RWPE2 (cell line): ENCODE measurements at regions not wholly inside any gene's neighbourhood (a gene's known extent, or its start where the extent isn't known, plus 50 kb on each side); places are given as distances from the start of the nearest gene placed in this dataset.

ENCODE experiments used
- ATAC-seq: fragments of 200-7000 bp; cut with Tn5 transposase; 3 replicates; pipeline ENCODE4 v1.9.1; 2021; ENCODE audit warnings: low read depth
- DNase-seq: peaks from one replicate; pipeline ENCODE4 v3.0.0-alpha.2; 2020; ENCODE audit warnings: low spot score
- H3K27ac ChIP-seq: fragments of 450-650 bp; 2 replicates; pipeline ENCODE4 v1.5.1; 2017; ENCODE audit warnings: mild to moderate bottlenecking; ENCODE audit not compliant: poor library complexity, severe bottlenecking
- H3K27me3 ChIP-seq: fragments of 250-450 bp; sonication (Bioruptor Pico); 2 replicates; pipeline ENCODE4 v1.5.1; 2021; ENCODE audit warnings: mild to moderate bottlenecking, moderate library complexity; ENCODE audit not compliant: insufficient read depth, poor library complexity, severe bottlenecking
- H3K36me3 ChIP-seq: fragments of 250-450 bp; sonication (Bioruptor Pico); 2 replicates; pipeline ENCODE4 v1.5.1; 2020; ENCODE audit warnings: low read depth, mild to moderate bottlenecking, moderate library complexity
- H3K4me1 ChIP-seq: fragments of 250-450 bp; sonication (Bioruptor Pico); 2 replicates; pipeline ENCODE4 v1.5.1; 2021; ENCODE audit warnings: mild to moderate bottlenecking, moderate library complexity; ENCODE audit not compliant: insufficient read depth, poor library complexity, severe bottlenecking
- H3K4me3 ChIP-seq: fragments of 250-450 bp; sonication (Bioruptor Pico); 2 replicates; pipeline ENCODE4 v1.5.1; 2021; ENCODE audit warnings: mild to moderate bottlenecking, moderate library complexity; ENCODE audit not compliant: severe bottlenecking
- H3K9me3 ChIP-seq: fragments of 250-450 bp; sonication (Bioruptor Pico); 2 replicates; pipeline ENCODE4 v1.5.1; 2021; ENCODE audit warnings: mild to moderate bottlenecking, moderate library complexity; ENCODE audit not compliant: severe bottlenecking
- CTCF ChIP-seq: fragments of 450-650 bp; IDR thresholded peaks from one replicate; pipeline ENCODE4 v1.5.1; 2017; ENCODE audit warnings: mild to moderate bottlenecking, moderate library complexity; ENCODE audit not compliant: poor library complexity, severe bottlenecking

DNA sequence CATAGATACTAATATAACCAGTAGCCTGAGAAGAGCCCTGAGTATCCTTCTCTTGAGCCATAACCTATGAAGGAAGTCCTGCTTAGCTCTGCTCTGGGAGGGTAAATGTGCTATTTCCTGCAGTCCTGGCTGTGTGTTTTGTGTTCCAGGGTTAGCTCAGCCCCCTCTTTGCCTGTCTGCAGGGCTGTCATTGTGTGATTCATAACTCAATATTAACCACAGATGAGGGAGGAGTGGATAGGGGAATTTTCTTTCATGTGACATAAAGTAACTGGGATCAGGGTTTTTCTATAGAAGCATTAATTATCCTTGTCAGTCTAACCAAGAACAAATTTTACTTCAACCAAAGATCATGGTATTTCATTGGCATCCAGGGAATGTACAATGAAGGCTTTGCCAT, 183.3 kb upstream of the ZBTB20 start:
- Histone ChIP-seq H3K4me3 (no peak overlapping the region), H3K9me3 (no peaks in the 10 kb centered on the region), H3K27me3 (no peaks in the 10 kb centered on the region), H3K36me3 (no peaks in the 10 kb centered on the region), H3K4me1 (no peaks in the 10 kb centered on the region), H3K27ac (no peak overlapping the region)
- ATAC-seq (0 out of 3 replicates have a peak, but pooled peaks have one; percentile 27), DNase-seq (no peak)
- TF ChIP-seq CTCF, result no peak

DNA sequence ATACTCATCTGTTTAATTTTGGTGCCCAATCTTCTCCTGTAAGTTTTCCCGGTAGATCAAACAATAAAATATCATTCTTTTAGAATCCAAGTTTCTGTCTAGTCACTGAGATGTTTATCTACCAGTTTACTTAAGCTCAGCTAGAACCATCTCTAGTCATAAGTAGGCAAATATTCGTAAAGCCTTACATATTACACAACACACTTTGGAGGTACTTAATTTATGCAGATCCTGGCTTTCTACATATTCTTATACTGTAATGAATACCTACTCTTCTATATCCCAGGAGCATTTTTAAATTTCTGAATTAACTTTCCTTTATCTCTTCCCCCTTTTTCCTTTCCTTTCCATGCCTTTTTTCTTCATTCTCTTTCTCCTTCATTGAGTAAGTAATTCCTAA, 185.9 kb upstream of the ZBTB20 start:
- ATAC-seq, result no peak
- Histone ChIP-seq H3K27ac (no peak overlapping the region), H3K27me3 (no peaks in the 10 kb centered on the region), H3K36me3 (no peaks in the 10 kb centered on the region), H3K4me1 (no peaks in the 10 kb centered on the region), H3K4me3 (no peak overlapping the region), H3K9me3 (no peaks in the 10 kb centered on the region)
- TF ChIP-seq CTCF, result no peak
- no peak for DNase-seq

- Histone ChIP-seq H3K4me3 (no peak overlapping the region), H3K27me3 (no peaks in the 10 kb centered on the region), H3K4me1 (no peaks in the 10 kb centered on the region), H3K9me3 (no peaks in the 10 kb centered on the region), H3K27ac (no peak overlapping the region), H3K36me3 (no peaks in the 10 kb centered on the region)
- DNase-seq (no peak), ATAC-seq (peak; percentile 40; the same call in 2 of the 3 replicates)
- TF ChIP-seq CTCF, result no peak
Measured at GRCh38 chr3:115336836-115337235, 189.7 kb upstream of the ZBTB20 start.

DNA sequence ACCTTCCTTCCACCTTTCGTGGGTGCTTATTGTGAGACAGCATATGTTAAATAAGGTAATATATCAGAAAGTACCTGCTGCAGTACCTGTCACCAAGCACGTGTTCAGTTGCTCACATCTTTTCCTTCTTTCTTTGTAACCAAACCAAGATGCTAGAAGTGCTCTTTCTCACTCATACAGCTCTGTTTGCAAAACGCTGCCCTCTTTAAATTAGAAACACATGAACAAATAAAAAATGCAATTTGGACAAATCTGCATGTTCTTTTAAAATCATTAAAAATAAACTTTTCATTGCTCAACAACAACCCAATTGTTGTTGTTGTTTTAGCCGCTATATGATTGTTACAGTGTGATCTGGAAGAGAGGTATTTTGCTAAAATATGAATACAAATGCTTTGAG, 193.5 kb upstream of the ZBTB20 start:
- Histone ChIP-seq H3K27me3 (no peaks in the 10 kb centered on the region), H3K36me3 (no peaks in the 10 kb centered on the region), H3K9me3 (no peaks in the 10 kb centered on the region), H3K4me1 (no peaks in the 10 kb centered on the region), H3K27ac (no peak overlapping the region), H3K4me3 (no peak overlapping the region)
- TF ChIP-seq CTCF, result no peak
- DNase-seq (no peak), ATAC-seq (no peak)

GRCh38 chr3:115341208-115341607, 194.1 kb upstream of the ZBTB20 start:
- Histone ChIP-seq H3K27me3 (no peaks in the 10 kb centered on the region), H3K36me3 (no peaks in the 10 kb centered on the region), H3K27ac (no peak overlapping the region), H3K4me1 (no peaks in the 10 kb centered on the region), H3K9me3 (no peaks in the 10 kb centered on the region), H3K4me3 (no peak overlapping the region)
- DNase-seq (no peak), ATAC-seq (peak; percentile 90)
- no peak for TF ChIP-seq CTCF
